GM19239 (cell line): ENCODE measurements at regions not wholly inside any gene's neighbourhood (a gene's known extent, or its start where the extent isn't known, plus 50 kb on each side); places are given as distances from the start of the nearest gene placed in this dataset.
"Not testable (repeated sequence)": the region's sequence is repeated elsewhere in the genome, so short reads cannot be mapped to it uniquely, and the experiment has no call there.

Experiments
- DNase-seq: peaks from one replicate; pipeline ENCODE4 v3.0.0; 2011; ENCODE audit warnings: low spot score; ENCODE audit not compliant: insufficient read length
- FAIRE-seq: peaks from 2 replicates; lab custom pipeline; 2011; peaks lifted over from hg19 to GRCh38; lab: Jason Lieb, UNC

- no peak for DNase-seq
- FAIRE-seq = no peak
Observed at GRCh38 chr11:130550150-130550549, 101.7 kb downstream of the ADAMTS15 start.

GRCh38 chr11:130550984-130551383 is 102.5 kb downstream of the ADAMTS15 start:
- no peak for FAIRE-seq
- no peak for DNase-seq

DNA sequence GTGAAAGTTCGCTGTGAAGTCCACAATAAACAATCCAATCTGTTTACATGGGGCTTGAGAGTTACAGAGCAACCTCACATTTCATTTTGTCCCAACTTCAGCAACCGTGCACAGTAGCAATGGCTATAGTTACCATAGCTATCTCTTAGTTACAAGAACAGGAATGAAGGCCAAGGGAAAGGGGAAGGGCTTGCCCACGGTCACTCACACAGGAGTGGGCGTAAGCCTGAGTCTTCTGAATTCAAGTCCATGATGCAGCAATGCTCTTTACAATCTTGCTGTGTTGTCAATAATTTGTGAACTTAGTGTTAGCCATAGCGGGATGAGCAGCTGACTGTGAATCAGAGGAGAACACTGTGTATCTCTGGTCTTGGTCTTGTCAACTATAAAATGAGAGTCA is 102.9 kb downstream of the ADAMTS15 start:
- no peak for DNase-seq
- FAIRE-seq = no peak

DNA sequence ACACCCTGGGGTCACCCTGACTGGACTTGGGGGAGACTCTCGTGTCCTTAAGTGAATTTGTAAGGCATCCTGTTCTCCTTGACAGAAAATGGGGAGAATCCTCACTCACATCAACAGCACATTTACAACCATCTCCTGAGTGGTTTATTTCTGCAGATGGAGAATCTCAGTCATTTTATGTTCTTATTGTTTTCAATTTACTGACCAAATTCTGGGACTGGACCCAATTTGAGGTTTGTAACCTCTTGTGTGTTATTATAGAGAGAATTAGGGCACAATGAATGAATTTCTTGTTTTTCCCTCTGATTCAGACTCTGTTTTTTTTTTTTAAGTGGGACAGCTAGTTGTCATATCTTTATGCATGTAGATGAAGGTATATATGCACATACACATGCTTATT is 104.9 kb downstream of the ADAMTS15 start:
- FAIRE-seq (no peak), DNase-seq (no peak)

GRCh38 chr11:130554241-130555055 is 106.0 kb downstream of the ADAMTS15 start:
- no peak for DNase-seq
- FAIRE-seq = no peak

GRCh38 chr11:130555251-130555841 is 106.9 kb downstream of the ADAMTS15 start:
- DNase-seq = no peak
- FAIRE-seq = no peak

DNA sequence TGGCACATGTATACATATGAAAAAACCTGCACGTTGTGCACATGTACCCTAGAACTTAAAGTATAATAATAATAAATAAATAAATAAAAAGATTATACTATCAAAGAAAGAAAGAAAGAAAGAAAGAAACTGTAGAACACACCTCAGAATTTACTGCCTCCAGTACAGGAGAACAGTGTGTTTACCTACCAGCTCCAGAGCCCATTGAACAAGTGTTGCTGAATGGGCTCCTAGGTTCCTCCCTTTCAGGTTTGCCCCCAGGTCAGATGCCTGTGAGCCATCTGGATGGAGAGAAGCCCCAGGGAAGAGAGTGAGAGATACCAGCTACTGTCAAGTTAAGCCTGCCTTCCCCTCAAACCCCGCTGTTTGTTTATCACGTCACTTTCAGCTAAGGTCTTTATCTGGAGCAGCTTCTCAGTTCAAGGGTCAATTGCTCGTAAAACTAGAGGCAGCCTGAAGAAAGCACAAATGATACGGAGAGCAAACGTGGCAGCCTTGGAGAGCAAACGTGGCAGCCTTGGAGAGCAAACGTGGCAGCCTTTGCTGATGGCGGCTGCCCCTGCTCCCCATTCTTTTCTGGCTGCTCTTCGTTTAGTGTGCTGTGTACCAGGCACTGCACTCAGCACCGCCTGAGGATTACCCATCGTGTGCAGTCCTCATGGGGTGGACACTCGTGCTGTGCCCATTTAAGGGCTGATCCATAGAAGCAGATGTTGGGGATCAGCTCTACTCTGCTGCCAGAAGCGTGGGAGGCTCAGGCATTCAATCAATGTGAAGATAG is 111.7 kb downstream of the ADAMTS15 start:
- DNase-seq = no peak
- FAIRE-seq = no peak

- FAIRE-seq (no peak), DNase-seq (no peak)
Observed at GRCh38 chr11:130560781-130561109, 112.3 kb downstream of the ADAMTS15 start.

GRCh38 chr11:130561441-130561881 is 113.0 kb downstream of the ADAMTS15 start:
- no peak for FAIRE-seq
- DNase-seq = no peak

- FAIRE-seq = no peak
- DNase-seq = no peak
Observed at GRCh38 chr11:130562549-130562948, 114.1 kb downstream of the ADAMTS15 start.

DNA sequence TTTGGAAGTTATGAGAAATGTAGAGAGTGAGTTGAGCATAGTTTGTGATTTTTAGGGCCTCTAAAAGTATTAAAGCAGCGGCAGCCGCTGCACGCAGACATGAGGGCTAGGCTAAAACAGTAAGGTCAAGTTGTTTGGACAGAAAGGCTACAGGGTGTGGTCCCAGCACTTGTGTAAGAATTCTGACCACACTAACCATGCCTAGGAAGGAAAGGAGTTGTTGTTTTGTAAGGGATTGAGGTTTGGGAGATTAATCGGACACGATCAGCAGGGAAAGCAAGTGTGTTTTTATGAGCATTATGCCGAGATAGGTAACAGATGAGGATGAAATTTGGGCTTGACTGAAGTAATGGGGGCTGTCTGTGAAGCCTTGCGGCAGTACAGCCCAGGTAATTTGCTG is 117.9 kb downstream of the ADAMTS15 start:
- not testable (repeated sequence) for DNase-seq, FAIRE-seq

GRCh38 chr11:130571519-130571918 is 123.1 kb downstream of the ADAMTS15 start:
- DNase-seq (no peak), FAIRE-seq (no peak)

GRCh38 chr11:130571947-130572584 is 123.6 kb downstream of the ADAMTS15 start:
- FAIRE-seq = no peak
- DNase-seq = no peak

GRCh38 chr11:130573767-130574166 is 125.3 kb downstream of the ADAMTS15 start:
- DNase-seq (no peak), FAIRE-seq (no peak)

- DNase-seq = no peak
Observed at GRCh38 chr11:130574740-130575139, 126.3 kb downstream of the ADAMTS15 start.

DNA sequence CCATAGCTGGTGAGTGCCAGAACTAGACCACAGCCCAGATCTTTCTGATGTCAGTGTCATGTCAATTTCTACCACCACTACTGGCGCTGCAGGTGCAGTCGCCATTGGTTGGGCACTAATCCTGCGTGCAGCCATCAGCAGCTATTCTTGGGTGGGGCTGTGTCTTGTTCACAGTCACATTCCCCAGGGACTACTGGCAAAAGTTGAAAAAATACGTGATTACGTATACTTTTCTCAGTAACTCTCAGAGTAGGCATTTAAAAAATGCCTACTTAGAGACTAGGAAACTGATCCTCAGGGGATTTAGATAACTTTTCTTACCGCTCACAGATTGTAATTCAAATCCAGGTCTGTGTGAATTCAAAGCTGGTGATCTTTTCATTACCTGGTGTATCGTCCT is 127.7 kb downstream of the ADAMTS15 start:
- FAIRE-seq (no peak), DNase-seq (no peak)

More at GRCh38 chr11:130574740-130575139, 126.3 kb downstream of the ADAMTS15 start:
- FAIRE-seq = no peak

GRCh38 chr11:130578738-130579368 is 130.4 kb downstream of the ADAMTS15 start:
- no peak for FAIRE-seq
- no peak for DNase-seq

DNA sequence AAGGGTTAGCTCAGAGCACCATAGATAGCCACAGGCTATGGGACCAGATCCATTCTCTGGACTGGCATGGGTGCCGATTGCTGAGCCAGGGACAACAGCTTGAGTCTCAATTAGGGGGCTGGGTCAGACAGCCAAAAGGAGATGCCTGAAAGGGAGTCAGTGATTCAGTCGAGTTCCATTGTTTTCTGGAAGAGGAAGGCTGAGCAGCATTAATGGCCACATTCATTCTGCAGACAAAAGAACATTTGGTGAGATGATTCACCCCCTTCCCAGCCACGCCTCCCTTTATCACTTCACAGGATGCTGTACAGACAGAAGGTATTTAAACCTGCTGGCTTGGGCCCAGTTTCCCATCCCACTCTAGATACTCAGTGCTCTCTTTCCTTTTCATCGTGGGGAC is 131.9 kb downstream of the ADAMTS15 start:
- FAIRE-seq (no peak), DNase-seq (no peak)

DNA sequence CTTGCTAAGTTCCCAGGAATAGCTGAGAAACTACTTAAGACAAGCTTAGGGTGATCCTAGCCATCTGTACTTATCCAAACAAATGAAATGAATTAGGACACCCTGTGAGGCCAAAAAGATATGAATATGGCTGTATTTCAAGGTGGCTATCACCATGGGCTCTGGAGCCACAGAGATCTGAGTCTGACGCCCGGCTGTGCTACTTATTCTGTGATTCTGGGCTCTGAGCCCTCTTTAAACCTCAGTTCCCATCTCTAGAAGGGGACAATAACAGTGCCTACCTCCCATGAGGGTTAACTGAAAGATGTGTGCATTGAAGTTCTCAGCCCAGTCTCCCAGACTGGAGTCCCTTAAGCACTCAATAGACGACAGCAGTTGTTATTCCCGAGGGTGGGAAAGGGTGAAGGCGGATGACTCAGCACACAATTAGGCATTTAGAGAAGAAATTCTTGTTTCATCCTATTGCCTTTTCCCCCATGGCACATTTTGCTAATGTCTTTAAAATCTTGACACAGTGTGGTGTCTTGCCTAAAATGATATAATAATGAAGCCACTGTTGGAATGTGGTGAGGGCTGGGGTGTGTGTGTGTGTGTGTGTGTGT is 132.5 kb downstream of the ADAMTS15 start:
- FAIRE-seq = no peak
- DNase-seq = no peak

DNA sequence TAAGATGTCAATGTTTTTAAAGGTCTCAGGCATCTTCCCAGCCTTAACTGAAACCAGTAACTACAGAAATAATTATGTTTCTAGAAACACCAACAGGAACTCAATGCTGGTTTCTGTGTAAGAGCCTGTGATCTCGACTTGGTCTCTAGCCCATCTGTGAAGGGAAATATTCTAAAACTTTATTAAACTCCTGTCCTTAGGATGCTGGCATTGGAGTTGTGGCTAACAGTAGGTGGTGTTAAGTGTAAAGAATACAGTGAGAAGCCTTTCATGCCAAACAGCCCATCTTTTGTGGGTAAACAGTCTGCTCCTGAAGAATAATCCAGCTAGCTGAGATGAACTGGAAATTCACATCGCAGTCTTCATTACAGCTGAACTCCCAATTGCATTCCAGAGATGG is 133.2 kb downstream of the ADAMTS15 start:
- DNase-seq (no peak), FAIRE-seq (no peak)
